Activated CD4-positive, alpha-beta T cell treated with anti-CD3 and anti-CD28 coated beads for 1 hour (primary cell): ENCODE measurements at regions not wholly inside any gene's neighbourhood (a gene's known extent, or its start where the extent isn't known, plus 50 kb on each side); places are given as distances from the start of the nearest gene placed in this dataset.
"Not testable (repeated sequence)": the region's sequence is repeated elsewhere in the genome, so short reads cannot be mapped to it uniquely, and the experiment has no call there.

ENCODE experiments used
- DNase-seq: peaks from one replicate; pipeline ENCODE4 v3.0.0-alpha.2; 2020

GRCh38 chr1:101121975-101122374 is 96.4 kb upstream of the DPH5 start:
- no peak for DNase-seq

- no peak for DNase-seq
These were observed 95.9 kb upstream of the DPH5 start for GRCh38 chr1:101121504-101121903.

- no peak for DNase-seq
These were observed 95.3 kb upstream of the DPH5 start for GRCh38 chr1:101120868-101121267.

GRCh38 chr1:101119289-101119688 is 93.7 kb upstream of the DPH5 start:
- DNase-seq: no peak

GRCh38 chr1:101116006-101116405 is 90.4 kb upstream of the DPH5 start:
- DNase-seq: no peak

GRCh38 chr1:101115112-101115511 is 89.5 kb upstream of the DPH5 start:
- no peak for DNase-seq

- DNase-seq: not testable (repeated sequence)
These were observed 88.5 kb upstream of the DPH5 start for GRCh38 chr1:101114128-101114527.

GRCh38 chr1:101112051-101112780 is 86.6 kb upstream of the DPH5 start:
- peak; percentile 57 for DNase-seq

GRCh38 chr1:101111461-101111860 is 85.9 kb upstream of the DPH5 start:
- DNase-seq: no peak

- no peak for DNase-seq
These were observed 84.2 kb upstream of the DPH5 start for GRCh38 chr1:101109791-101110190.

- no peak for DNase-seq
These were observed 82.5 kb upstream of the DPH5 start for GRCh38 chr1:101108111-101108500.

- DNase-seq: no peak
These were observed 82.0 kb upstream of the DPH5 start for GRCh38 chr1:101107496-101108110.

GRCh38 chr1:101105877-101106276 is 80.3 kb upstream of the DPH5 start:
- DNase-seq: no peak

GRCh38 chr1:101102426-101103156 is 77.0 kb upstream of the DPH5 start:
- no peak for DNase-seq

- DNase-seq: no peak
These were observed 75.8 kb upstream of the DPH5 start for GRCh38 chr1:101101360-101101759.

GRCh38 chr1:101100674-101101073 is 75.1 kb upstream of the DPH5 start:
- DNase-seq: no peak

GRCh38 chr1:101098907-101099306 is 73.3 kb upstream of the DPH5 start:
- no peak for DNase-seq

GRCh38 chr1:101098327-101098726 is 72.7 kb upstream of the DPH5 start:
- DNase-seq: no peak

- DNase-seq: no peak
These were observed 64.2 kb upstream of the DPH5 start for GRCh38 chr1:101089613-101090338.

- no peak for DNase-seq
These were observed 62.8 kb upstream of the DPH5 start for GRCh38 chr1:101088431-101088830.

- DNase-seq: no peak
These were observed 61.2 kb upstream of the DPH5 start for GRCh38 chr1:101086783-101087182.

- no peak for DNase-seq
These were observed 56.2 kb upstream of the DPH5 start for GRCh38 chr1:101081496-101082488.
